ENCODE measurements at regions not wholly inside any gene's neighbourhood (a gene's known extent, or its start where the extent isn't known, plus 50 kb on each side); places are given as distances from the start of the nearest gene placed in this dataset.

DNA sequence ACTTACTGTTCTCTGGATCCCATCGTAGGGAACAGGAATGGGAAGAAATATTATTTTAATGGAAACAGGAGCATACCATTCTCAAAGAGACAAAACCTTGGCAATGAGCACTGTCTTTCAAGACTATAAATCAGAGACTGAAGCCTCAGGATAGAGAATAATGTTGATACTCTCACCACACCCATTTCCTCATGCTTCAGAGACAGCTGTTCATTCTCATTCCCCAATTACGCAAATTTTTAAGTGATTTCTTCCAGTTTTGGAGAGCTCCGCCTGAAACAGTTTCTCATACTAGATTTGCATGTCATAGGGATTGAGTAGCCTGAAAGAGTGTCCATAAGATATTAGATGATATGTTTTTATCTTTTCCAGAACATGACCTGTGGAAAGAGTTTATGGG lies 290.5 kb upstream of the RASA1 start:
- BruUV-seq (replicated peaks): no TSS peak
- peaks cover 10% of the 10 kb centered on the region for H3K4me1 ChIP-seq (ENCODE audit: control insufficient read depth, extremely low read depth, insufficient read depth, low read length)

More for the DNA sequence above, 290.5 kb upstream of the RASA1 start:
- Histone ChIP-seq H3K27me3 (ENCODE audit: control insufficient read depth in 2 of 2, insufficient read depth in 2 of 2, low read length in 2 of 2) (no peaks in the 10 kb centered on the region), H3K27ac (ENCODE audit: insufficient read depth, low read depth, low read length) (no peak overlapping the region), H3K4me2 (ENCODE audit: insufficient read depth, low read length) (no peak overlapping the region), H4K20me1 (replicated peaks; ENCODE audit: control insufficient read depth, extremely low read depth, insufficient read depth, low read length) (no peaks in the 10 kb centered on the region), H3K9me1 (replicated peaks; ENCODE audit: control insufficient read depth, extremely low read depth, insufficient read depth, low read length) (no peaks in the 10 kb centered on the region), H3K36me3 (ENCODE audit: control insufficient read depth in 2 of 2, extremely low read depth in 1 of 2, insufficient read depth in 2 of 2, low read length in 2 of 2) (no peaks in the 10 kb centered on the region), H2AFZ (ENCODE audit: low read depth, low read length) (no peak overlapping the region), H3K9ac (replicated peaks; ENCODE audit: extremely low read depth, insufficient read depth, low read length) (no peak overlapping the region), H3K79me2 (ENCODE audit: control insufficient read depth, insufficient read depth, low read length) (no peaks in the 10 kb centered on the region), H3K4me3 (replicated peaks in 1 of 3; ENCODE audit: insufficient read depth in 1 of 3, low read depth in 1 of 3, low read length in 3 of 3) (no peak overlapping the region), H3K9me3 (replicated peaks; ENCODE audit: control insufficient read depth, insufficient read depth, low read length) (no peaks in the 10 kb centered on the region)
- POLR2A ChIA-PET: no interaction called here
- TF ChIP-seq POLR2A (IDR thresholded peaks at IDR 0.05; ENCODE audit: low read depth, low read length) (no peak), FOS (IDR thresholded peaks at IDR 0.05; ENCODE audit: borderline replicate concordance, insufficient read depth, low read length) (no peak), POLR2AphosphoS5 (IDR thresholded peaks at IDR 0.05; ENCODE audit: insufficient read depth, low read depth, low read length) (no peak), JUN (IDR thresholded peaks at IDR 0.05; ENCODE audit: borderline replicate concordance, insufficient read depth, insufficient read length, low read depth) (no peak), EZH2 (IDR thresholded peaks at IDR 0.05; ENCODE audit: borderline replicate concordance, low read depth, low read length, severe bottlenecking) (no peak), MYC (IDR thresholded peaks at IDR 0.05; ENCODE audit: low read depth, low read length) (no peak), GATA2 (IDR thresholded peaks at IDR 0.05; ENCODE audit: insufficient read depth, insufficient read length, low read depth, low read length) (no peak)
- TF ChIP-seq, protein P1, sequence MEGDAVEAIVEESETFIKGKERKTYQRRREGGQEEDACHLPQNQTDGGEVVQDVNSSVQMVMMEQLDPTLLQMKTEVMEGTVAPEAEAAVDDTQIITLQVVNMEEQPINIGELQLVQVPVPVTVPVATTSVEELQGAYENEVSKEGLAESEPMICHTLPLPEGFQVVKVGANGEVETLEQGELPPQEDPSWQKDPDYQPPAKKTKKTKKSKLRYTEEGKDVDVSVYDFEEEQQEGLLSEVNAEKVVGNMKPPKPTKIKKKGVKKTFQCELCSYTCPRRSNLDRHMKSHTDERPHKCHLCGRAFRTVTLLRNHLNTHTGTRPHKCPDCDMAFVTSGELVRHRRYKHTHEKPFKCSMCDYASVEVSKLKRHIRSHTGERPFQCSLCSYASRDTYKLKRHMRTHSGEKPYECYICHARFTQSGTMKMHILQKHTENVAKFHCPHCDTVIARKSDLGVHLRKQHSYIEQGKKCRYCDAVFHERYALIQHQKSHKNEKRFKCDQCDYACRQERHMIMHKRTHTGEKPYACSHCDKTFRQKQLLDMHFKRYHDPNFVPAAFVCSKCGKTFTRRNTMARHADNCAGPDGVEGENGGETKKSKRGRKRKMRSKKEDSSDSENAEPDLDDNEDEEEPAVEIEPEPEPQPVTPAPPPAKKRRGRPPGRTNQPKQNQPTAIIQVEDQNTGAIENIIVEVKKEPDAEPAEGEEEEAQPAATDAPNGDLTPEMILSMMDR (IDR thresholded peaks at IDR 0.05; ENCODE audit: extremely low read depth in 1 of 2, insufficient read depth in 1 of 2, low read depth in 1 of 2, low read length in 2 of 2): no peak
- TF ChIP-seq, protein P2, sequence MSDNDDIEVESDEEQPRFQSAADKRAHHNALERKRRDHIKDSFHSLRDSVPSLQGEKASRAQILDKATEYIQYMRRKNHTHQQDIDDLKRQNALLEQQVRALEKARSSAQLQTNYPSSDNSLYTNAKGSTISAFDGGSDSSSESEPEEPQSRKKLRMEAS (IDR thresholded peaks at IDR 0.05; ENCODE audit: insufficient read depth, insufficient read length): no peak
- CTCF ChIA-PET: no interaction called here
- DNase-seq (ENCODE audit: low read depth, low spot score) (no peak), FAIRE-seq (no peak)
- dilution Hi-C loops (cut with MboI; ENCODE audit: extremely low pct_ligation_motif_present, low sequenced_read_pairs) (no loop called here), intact Hi-C loops (cut with micrococcal nuclease) (no loop called here)
